CD14-positive monocyte (primary cell): ENCODE measurements at regions not wholly inside any gene's neighbourhood (a gene's known extent, or its start where the extent isn't known, plus 50 kb on each side); places are given as distances from the start of the nearest gene placed in this dataset.

ENCODE experiments used
- DNase-seq, 3 donors: peaks; one replicate each; pipeline ENCODE4 v3.0.0-alpha.2; 2011 to 2022
- H2AFZ ChIP-seq: 2 replicates; pipeline ENCODE4 v1.6.0; 2012; ENCODE audit warnings: mild to moderate bottlenecking, low read depth, low read length, inconsistent platforms; ENCODE audit not compliant: insufficient read depth, poor library complexity, severe bottlenecking
- H3K27ac ChIP-seq, 2 donors: 1 replicate in 1 of 2; 2 replicates in 1 of 2; pipeline ENCODE4 v1.5.1; 2012 to 2013; ENCODE audit warnings: low read length in 2 of 2, control low read depth in 1 of 2, inconsistent platforms in 1 of 2, low read depth in 1 of 2, mild to moderate bottlenecking in 1 of 2
- H3K27me3 ChIP-seq, 2 donors: one replicate each; pipeline versions ENCODE4 v1.6.0 to v1.6.1; 2011 to 2013; ENCODE audit warnings: low read length in 2 of 2; ENCODE audit not compliant: control insufficient read depth in 2 of 2, insufficient read depth in 2 of 2
- H3K36me3 ChIP-seq, 2 donors: replicated peaks in 1 of 2; 1 replicate in 1 of 2; 2 replicates in 1 of 2; pipeline versions ENCODE4 v1.5.1 to v1.6.1; 2012 to 2013; ENCODE audit warnings: low read length in 2 of 2, control low read depth in 1 of 2, inconsistent platforms in 1 of 2, mild to moderate bottlenecking in 1 of 2; ENCODE audit not compliant: insufficient read depth in 2 of 2, control insufficient read depth in 1 of 2
- H3K4me1 ChIP-seq, 2 donors: 1 replicate in 1 of 2; 2 replicates in 1 of 2; pipeline versions ENCODE4 v1.5.1 to v1.6.1; 2012 to 2013; ENCODE audit warnings: low read length in 2 of 2, control low read depth in 1 of 2, inconsistent platforms in 1 of 2, mild to moderate bottlenecking in 1 of 2, moderate library complexity in 1 of 2; ENCODE audit not compliant: insufficient read depth in 2 of 2, control insufficient read depth in 1 of 2
- H3K4me2 ChIP-seq: replicated peaks from 2 replicates; pipeline ENCODE3; 2012; ENCODE audit warnings: low read length, moderate library complexity, mild to moderate bottlenecking; ENCODE audit not compliant: poor library complexity, severe bottlenecking; ENCODE audit errors: extremely low read depth
- H3K4me3 ChIP-seq, 3 experiments: fragments of 200-600 bp in 1 of 3; sonication (generic) in 1 of 3; replicated peaks in 1 of 3; 1 replicate in 2 of 3; 2 replicates in 1 of 3; pipeline ENCODE4 v1.5.1; 2011 to 2013; ENCODE audit warnings: low read length in 3 of 3, mild to moderate bottlenecking in 3 of 3, control low read depth in 2 of 3, low read depth in 2 of 3, inconsistent platforms in 1 of 3, moderate library complexity in 1 of 3
- H3K79me2 ChIP-seq: 2 replicates; pipeline ENCODE4 v1.6.0; 2012; ENCODE audit warnings: mild to moderate bottlenecking, control low read depth, inconsistent platforms, low read length, moderate library complexity; ENCODE audit not compliant: insufficient read depth
- H3K9ac ChIP-seq: 2 replicates; pipeline ENCODE4 v1.6.0; 2017; ENCODE audit warnings: low read length, mild to moderate bottlenecking; ENCODE audit not compliant: insufficient read depth, poor library complexity, severe bottlenecking
- H3K9me3 ChIP-seq, 2 donors: replicated peaks in 1 of 2; 1 replicate in 1 of 2; 2 replicates in 1 of 2; pipeline versions ENCODE4 v1.5.1 to v1.6.1; 2012 to 2013; ENCODE audit warnings: low read length in 2 of 2, control low read depth in 1 of 2; ENCODE audit not compliant: control insufficient read depth in 1 of 2, insufficient read depth in 1 of 2
- H4K20me1 ChIP-seq: 2 replicates; pipeline ENCODE4 v1.6.0; 2012; ENCODE audit warnings: mild to moderate bottlenecking, low read length, control low read depth, moderate library complexity; ENCODE audit not compliant: insufficient read depth
- H3K27ac Mint-ChIP-seq, 7 donors: one replicate each; pipeline ENCODE4 v1.8.0; 2020; ENCODE audit warnings: mild to moderate bottlenecking in 7 of 7, mixed read lengths in 7 of 7, moderate library complexity in 6 of 7, inconsistent platforms in 2 of 7
- H3K27me3 Mint-ChIP-seq, 3 donors: one replicate each; pipeline ENCODE4 v1.8.0; 2021 to 2022; ENCODE audit warnings: low read depth in 3 of 3, mild to moderate bottlenecking in 3 of 3, mixed read lengths in 3 of 3, moderate library complexity in 3 of 3, inconsistent platforms in 1 of 3
- H3K36me3 Mint-ChIP-seq, 2 donors: one replicate each; pipeline ENCODE4 v1.8.0; 2020; ENCODE audit warnings: mixed read lengths in 2 of 2, inconsistent platforms in 1 of 2, mild to moderate bottlenecking in 1 of 2
- H3K4me1 Mint-ChIP-seq: one replicate; pipeline ENCODE4 v1.8.0; 2020; ENCODE audit warnings: mild to moderate bottlenecking, mixed read lengths
- H3K4me3 Mint-ChIP-seq, 2 donors: one replicate each; pipeline ENCODE4 v1.8.0; 2020; ENCODE audit warnings: mild to moderate bottlenecking in 2 of 2, mixed read lengths in 2 of 2, moderate library complexity in 1 of 2
- H3K9me3 Mint-ChIP-seq, 7 donors: one replicate each; pipeline ENCODE4 v1.8.0; 2020 to 2022; ENCODE audit warnings: mixed read lengths in 7 of 7, mild to moderate bottlenecking in 6 of 7, moderate library complexity in 6 of 7, inconsistent platforms in 2 of 7
- CTCF ChIP-seq: fragments of 200-600 bp; IDR thresholded peaks from one replicate; pipeline ENCODE4 v1.8.0; 2022; ENCODE audit warnings: antibody characterized with exemption, mild to moderate bottlenecking
- WGBS: methylation state at CpG from one replicate; pipeline ENCODE4 v1.1.5; 2013; ENCODE audit warnings: missing lambda C conversion rate; ENCODE audit not compliant: insufficient coverage; 5-methylcytosine and 5-hydroxymethylcytosine counted together
- intact Hi-C, 2 donors: fragments of 100-400 bp; cut with micrococcal nuclease; formaldehyde crosslinking; loops; one replicate each; pipeline versions ENCODE4 v1.15.0 to v1.15.1; 2023

DNA sequence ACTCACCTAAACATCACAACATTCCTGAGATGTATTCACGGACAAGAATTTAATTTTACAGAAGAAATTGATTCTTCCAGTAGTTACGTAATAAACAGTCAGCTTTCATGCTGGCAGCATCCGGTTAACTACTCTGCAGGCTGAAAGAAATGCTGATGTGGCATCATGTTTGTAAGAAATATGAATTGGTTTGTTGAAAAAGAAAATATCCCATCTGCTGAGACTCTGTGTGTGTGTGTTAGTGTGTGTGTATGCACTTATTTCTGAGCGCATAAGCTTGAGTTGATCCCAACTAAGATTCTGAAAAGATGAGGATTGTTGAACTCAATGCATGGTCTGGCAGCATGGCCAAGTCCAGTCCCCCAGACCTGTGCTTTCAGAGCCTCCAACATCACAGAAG, 74.3 kb upstream of the FAM216B start:
- no peaks in the 10 kb centered on the region for H3K27me3 ChIP-seq
- no peaks in the 10 kb centered on the region for H3K79me2 ChIP-seq
- H3K36me3 ChIP-seq: no peaks in the 10 kb centered on the region
- H4K20me1 ChIP-seq: no peaks in the 10 kb centered on the region
- WGBS: 93% methylated on average over 3 of the region's 4 CpGs
- TF ChIP-seq CTCF: no peak
- H3K9ac ChIP-seq: no peak overlapping the region
- intact Hi-C loops: no loop called here
- H3K4me1 Mint-ChIP-seq: no peaks in the 10 kb centered on the region
- H3K4me3 ChIP-seq: no peak overlapping the region
- peaks cover 0 to 7% (median 3%) of the 10 kb centered on the region in 7 donors for H3K9me3 Mint-ChIP-seq
- no peak overlapping the region for H3K27ac ChIP-seq
- H3K36me3 Mint-ChIP-seq: no peaks in the 10 kb centered on the region
- H3K4me2 ChIP-seq: no peak overlapping the region
- DNase-seq: no peak
- H3K4me3 Mint-ChIP-seq: no peak overlapping the region
- H3K4me1 ChIP-seq: no peaks in the 10 kb centered on the region
- H3K27ac Mint-ChIP-seq: no peak overlapping the region
- no peaks in the 10 kb centered on the region for H3K9me3 ChIP-seq
- H2AFZ ChIP-seq: no peak overlapping the region
- H3K27me3 Mint-ChIP-seq: peaks cover 1 to 5% (median 2%) of the 10 kb centered on the region in 3 donors

- intact Hi-C loops: no loop called here
- no CpG with 5 or more reads among the region's 4 CpGs for WGBS
These were observed 73.8 kb upstream of the FAM216B start for GRCh38 chr13:42707586-42707985.

More at GRCh38 chr13:42707586-42707985, 73.8 kb upstream of the FAM216B start:
- H3K9ac ChIP-seq: no peak overlapping the region
- Mint-ChIP-seq H3K9me3 (peaks cover 0 to 11% (median 5%) of the 10 kb centered on the region in 7 donors), H3K36me3 (no peaks in the 10 kb centered on the region), H3K27ac (no peak overlapping the region), H3K4me3 (no peak overlapping the region), H3K27me3 (peaks cover 2 to 5% (median 4%) of the 10 kb centered on the region in 3 donors), H3K4me1 (no peaks in the 10 kb centered on the region)
- no peak for TF ChIP-seq CTCF
- no peak for DNase-seq
- no peaks in the 10 kb centered on the region for H4K20me1 ChIP-seq
- no peak overlapping the region for H2AFZ ChIP-seq
- H3K9me3 ChIP-seq: no peaks in the 10 kb centered on the region
- H3K79me2 ChIP-seq: no peaks in the 10 kb centered on the region
- H3K27ac ChIP-seq: no peak overlapping the region
- no peak overlapping the region for H3K4me2 ChIP-seq
- no peak overlapping the region for H3K4me3 ChIP-seq
- H3K27me3 ChIP-seq: no peaks in the 10 kb centered on the region
- H3K4me1 ChIP-seq: no peaks in the 10 kb centered on the region
- H3K36me3 ChIP-seq: no peaks in the 10 kb centered on the region
